MM.1S (cell line): ENCODE measurements at regions not wholly inside any gene's neighbourhood (a gene's known extent, or its start where the extent isn't known, plus 50 kb on each side); places are given as distances from the start of the nearest gene placed in this dataset.

ENCODE experiments used
- DNase-seq: peaks from one replicate; pipeline ENCODE4 v3.0.0-alpha.2; 2015
- H2AFZ ChIP-seq: fragments of 300-600 bp; sonication (generic); 2 replicates; pipeline ENCODE4 v1.6.0; 2016; ENCODE audit warnings: antibody characterized with exemption, low read length
- H3F3A ChIP-seq: fragments of 300-600 bp; sonication (generic); 2 replicates; pipeline ENCODE4 v1.6.1; 2016; ENCODE audit warnings: mild to moderate bottlenecking, antibody characterized with exemption, low read length, moderate library complexity, mixed read lengths; ENCODE audit not compliant: insufficient read depth
- H3K27ac ChIP-seq: fragments of 300-600 bp; sonication (generic); 2 replicates; pipeline ENCODE4 v1.5.1; 2016; ENCODE audit warnings: mild to moderate bottlenecking, low read length
- H3K27me3 ChIP-seq: fragments of 300-600 bp; sonication (generic); replicated peaks from 2 replicates; pipeline ENCODE4 v1.6.0; 2016; ENCODE audit warnings: low read length; ENCODE audit not compliant: insufficient read depth
- H3K36me3 ChIP-seq: fragments of 300-600 bp; sonication (generic); replicated peaks from 2 replicates; pipeline ENCODE4 v1.6.1; 2016; ENCODE audit warnings: mild to moderate bottlenecking, low read length, mixed read lengths; ENCODE audit not compliant: insufficient read depth
- H3K4me1 ChIP-seq: fragments of 300-600 bp; sonication (generic); 2 replicates; pipeline ENCODE4 v1.6.1; 2016; ENCODE audit warnings: low read length, mixed read lengths
- H3K4me2 ChIP-seq: fragments of 300-600 bp; sonication (generic); 2 replicates; pipeline ENCODE4 v1.6.0; 2016; ENCODE audit warnings: low read depth, low read length
- H3K4me3 ChIP-seq: fragments of 300-600 bp; sonication (generic); 2 replicates; pipeline ENCODE4 v1.5.1; 2016; ENCODE audit warnings: low read length, mixed read lengths
- H3K79me2 ChIP-seq: fragments of 300-600 bp; sonication (generic); 2 replicates; pipeline ENCODE4 v1.6.1; 2016; ENCODE audit warnings: mixed run types, low read length, mixed read lengths
- H3K9ac ChIP-seq: fragments of 300-600 bp; sonication (generic); 2 replicates; pipeline ENCODE4 v1.6.1; 2016; ENCODE audit warnings: low read length, mixed read lengths
- H3K9me2 ChIP-seq: fragments of 300-600 bp; sonication (generic); replicated peaks from 2 replicates; pipeline ENCODE4 v1.6.1; 2016; ENCODE audit warnings: mild to moderate bottlenecking, low read length, mixed read lengths; ENCODE audit not compliant: insufficient read depth
- H3K9me3 ChIP-seq: fragments of 300-600 bp; sonication (generic); replicated peaks from 2 replicates; pipeline ENCODE4 v1.6.1; 2016; ENCODE audit warnings: mild to moderate bottlenecking, low read length, mixed read lengths; ENCODE audit not compliant: insufficient read depth
- H4K20me1 ChIP-seq: fragments of 300-600 bp; sonication (generic); 2 replicates; pipeline ENCODE4 v1.6.1; 2016; ENCODE audit warnings: mild to moderate bottlenecking, low read length, moderate library complexity, mixed read lengths; ENCODE audit not compliant: insufficient read depth
- CTCF ChIP-seq: fragments of 300-600 bp; sonication (generic); IDR thresholded peaks from 2 replicates; pipeline ENCODE4 v1.5.1; 2016; ENCODE audit warnings: antibody characterized with exemption, low read length, mixed read lengths
- EZH2 ChIP-seq: fragments of 300-600 bp; sonication (generic); optimal IDR thresholded peaks from 2 replicates; pipeline ENCODE3; 2017; ENCODE audit warnings: low read depth, mild to moderate bottlenecking, antibody characterized with exemption, low read length, mixed read lengths
- EZH2phosphoT487 ChIP-seq: fragments of 300-600 bp; sonication (generic); IDR thresholded peaks from 2 replicates; pipeline ENCODE4 v1.6.1; 2018; ENCODE audit warnings: antibody characterized with exemption, low read length

DNA sequence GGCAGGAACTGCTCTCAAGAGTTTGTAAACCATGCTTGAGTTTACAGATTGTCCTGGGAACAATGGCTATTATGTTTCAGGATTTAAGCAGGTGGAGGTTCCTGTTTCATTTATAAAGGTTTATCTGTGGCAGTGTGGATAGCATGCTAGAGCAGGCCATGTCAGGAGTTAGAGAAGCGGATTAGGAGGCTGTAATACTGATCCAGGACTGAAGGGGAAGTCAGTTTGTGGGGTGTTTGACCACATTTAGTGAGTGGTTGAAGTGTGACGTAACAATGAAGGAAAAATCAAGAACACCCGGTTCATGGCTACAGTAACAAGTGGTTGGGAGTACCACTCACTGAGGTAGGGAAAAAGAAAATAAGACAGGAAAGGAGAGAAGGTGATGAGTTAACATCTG lies 299.0 kb downstream of the TLR4 start:
- H4K20me1 ChIP-seq = no peaks in the 10 kb centered on the region
- no peak for DNase-seq
- H3K9ac ChIP-seq = no peak overlapping the region
- no peaks in the 10 kb centered on the region for H3K36me3 ChIP-seq
- no peaks in the 10 kb centered on the region for H3K9me2 ChIP-seq
- no peaks in the 10 kb centered on the region for H3K27me3 ChIP-seq
- H3K4me3 ChIP-seq = no peak overlapping the region
- H3K79me2 ChIP-seq = no peaks in the 10 kb centered on the region
- H3K4me2 ChIP-seq = no peak overlapping the region
- H3K27ac ChIP-seq = no peak overlapping the region
- TF ChIP-seq CTCF (no peak), EZH2 (no peak)
- H3K4me1 ChIP-seq = peaks cover 11% of the 10 kb centered on the region
- no peaks in the 10 kb centered on the region for H3F3A ChIP-seq
- no peaks in the 10 kb centered on the region for H3K9me3 ChIP-seq
- no peak overlapping the region for H2AFZ ChIP-seq

DNA sequence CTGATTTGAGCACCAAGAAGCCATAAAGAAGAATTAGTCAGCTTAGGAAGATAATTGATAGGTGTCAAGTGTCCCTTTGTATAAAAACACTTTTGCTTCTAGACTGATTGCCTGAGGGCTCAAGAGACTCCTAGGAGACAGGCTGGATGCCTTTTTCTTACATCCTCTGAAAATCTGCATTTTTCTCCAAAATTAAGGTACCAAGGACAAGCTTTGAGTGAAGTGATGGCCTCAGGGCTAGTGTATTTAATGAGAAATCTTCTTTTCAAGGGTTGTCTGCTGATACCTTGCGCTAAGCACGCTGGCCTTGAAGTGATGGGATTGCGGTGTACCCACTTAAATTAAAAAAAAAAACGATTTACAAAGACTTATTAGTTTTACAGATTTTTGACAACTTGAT lies 304.0 kb downstream of the TLR4 start:
- Histone ChIP-seq H3K4me3 (no peak overlapping the region), H3K4me2 (no peak overlapping the region), H4K20me1 (no peaks in the 10 kb centered on the region), H3K9me3 (no peaks in the 10 kb centered on the region), H3K9ac (no peak overlapping the region), H3K27ac (no peak overlapping the region), H3K36me3 (no peaks in the 10 kb centered on the region), H3K9me2 (no peaks in the 10 kb centered on the region), H3K79me2 (no peaks in the 10 kb centered on the region), H3F3A (no peaks in the 10 kb centered on the region), H3K4me1 (no peaks in the 10 kb centered on the region), H3K27me3 (no peaks in the 10 kb centered on the region), H2AFZ (no peak overlapping the region)
- no peak for TF ChIP-seq EZH2
- TF ChIP-seq EZH2phosphoT487 = no peak
- no peak for TF ChIP-seq CTCF
- no peak for DNase-seq

DNA sequence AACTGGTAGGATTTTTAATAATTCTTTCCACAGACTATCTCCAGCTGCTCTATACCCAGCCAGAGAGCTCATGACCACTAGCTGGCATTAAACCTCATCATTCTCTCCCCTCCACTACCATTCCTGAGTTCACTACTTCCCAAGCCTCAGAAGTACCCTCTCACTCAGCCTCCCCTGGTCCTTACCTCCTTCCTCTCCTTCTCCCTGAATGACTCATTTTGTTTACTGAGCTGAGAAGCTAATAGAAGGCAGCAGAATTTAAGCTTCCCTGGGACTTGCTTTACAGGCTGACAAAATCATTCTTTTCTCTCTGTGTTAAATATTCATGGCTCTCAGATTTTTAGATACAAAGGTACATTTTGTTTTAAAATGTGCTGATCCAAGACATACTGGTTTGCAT lies 305.4 kb downstream of the TLR4 start:
- Histone ChIP-seq H2AFZ (no peak overlapping the region), H3K4me2 (no peak overlapping the region), H3K27me3 (no peaks in the 10 kb centered on the region), H3K4me3 (no peak overlapping the region), H3K9me3 (no peaks in the 10 kb centered on the region), H3F3A (no peaks in the 10 kb centered on the region), H3K4me1 (no peaks in the 10 kb centered on the region), H4K20me1 (no peaks in the 10 kb centered on the region), H3K27ac (no peak overlapping the region), H3K9ac (no peak overlapping the region), H3K79me2 (no peaks in the 10 kb centered on the region), H3K36me3 (no peaks in the 10 kb centered on the region), H3K9me2 (no peaks in the 10 kb centered on the region)
- TF ChIP-seq CTCF (no peak), EZH2phosphoT487 (no peak), EZH2 (no peak)
- no peak for DNase-seq
